Neural progenitor cell (in vitro differentiated cells): ENCODE measurements at regions not wholly inside any gene's neighbourhood (a gene's known extent, or its start where the extent isn't known, plus 50 kb on each side); places are given as distances from the start of the nearest gene placed in this dataset.

Experiments
- DNase-seq: peaks from one replicate; pipeline ENCODE4 v3.0.0-alpha.2; 2016; ENCODE audit warnings: low spot score
- H2AFZ ChIP-seq: fragments of 200-600 bp; sonication (generic); replicated peaks from 2 replicates; pipeline ENCODE4 v1.6.1; 2016; ENCODE audit warnings: antibody characterized with exemption
- H3F3A ChIP-seq: fragments of 200-600 bp; sonication (generic); 2 replicates; pipeline ENCODE4 v1.6.1; 2016; ENCODE audit warnings: antibody characterized with exemption, low read depth
- H3K27ac ChIP-seq: fragments of 200-600 bp; sonication (generic); 2 replicates; pipeline ENCODE4 v1.5.1; 2016; ENCODE audit warnings: mild to moderate bottlenecking
- H3K27me3 ChIP-seq: fragments of 200-600 bp; sonication (generic); 2 replicates; pipeline ENCODE4 v1.6.1; 2016; ENCODE audit warnings: mild to moderate bottlenecking, moderate library complexity
- H3K36me3 ChIP-seq: fragments of 200-600 bp; sonication (generic); 2 replicates; pipeline ENCODE4 v1.5.1; 2016
- H3K4me1 ChIP-seq: fragments of 200-600 bp; sonication (generic); 2 replicates; pipeline ENCODE4 v1.6.1; 2016; ENCODE audit warnings: mixed run types
- H3K4me2 ChIP-seq: fragments of 200-600 bp; sonication (generic); 2 replicates; pipeline ENCODE4 v1.6.1; 2016
- H3K4me3 ChIP-seq: fragments of 200-600 bp; sonication (generic); 2 replicates; pipeline ENCODE4 v1.5.1; 2016
- H3K79me2 ChIP-seq: fragments of 200-600 bp; sonication (generic); 2 replicates; pipeline ENCODE4 v1.6.1; 2016; ENCODE audit warnings: low read depth
- H3K9ac ChIP-seq: fragments of 200-600 bp; sonication (generic); 2 replicates; pipeline ENCODE4 v1.6.1; 2016
- H3K9me3 ChIP-seq: fragments of 200-600 bp; sonication (generic); 2 replicates; pipeline ENCODE4 v1.5.1; 2016; ENCODE audit warnings: low read depth
- H4K20me1 ChIP-seq: fragments of 200-600 bp; sonication (generic); 2 replicates; pipeline ENCODE4 v1.6.1; 2016; ENCODE audit warnings: low read depth
- H3K27ac Mint-ChIP-seq: 3 replicates; pipeline ENCODE4 v1.8.0; 2021; ENCODE audit warnings: mixed read lengths
- H3K27me3 Mint-ChIP-seq: 2 replicates; pipeline ENCODE4 v1.8.0; 2022; ENCODE audit warnings: low read depth, mild to moderate bottlenecking, inconsistent platforms, moderate library complexity, mixed read lengths; ENCODE audit not compliant: insufficient read depth
- H3K36me3 Mint-ChIP-seq: 3 replicates; pipeline ENCODE4 v1.8.0; 2021; ENCODE audit warnings: mixed read lengths
- H3K4me1 Mint-ChIP-seq: 3 replicates; pipeline ENCODE4 v1.8.0; 2021; ENCODE audit warnings: mixed read lengths
- H3K4me3 Mint-ChIP-seq: 3 replicates; pipeline ENCODE4 v1.8.0; 2021; ENCODE audit warnings: mild to moderate bottlenecking, moderate library complexity, mixed read lengths
- H3K9me3 Mint-ChIP-seq: 3 replicates; pipeline ENCODE4 v1.8.0; 2020; ENCODE audit warnings: mixed read lengths
- EZH2 ChIP-seq: fragments of 200-600 bp; sonication (generic); IDR thresholded peaks from 2 replicates; pipeline ENCODE4 v1.6.1; 2017; ENCODE audit warnings: antibody characterized with exemption, mild to moderate bottlenecking, moderate library complexity
- EZH2phosphoT487 ChIP-seq: fragments of 200-600 bp; sonication (generic); IDR thresholded peaks from 2 replicates; pipeline ENCODE4 v1.6.1; 2017; ENCODE audit warnings: antibody characterized with exemption
- TF ChIP-seq, protein P1 (sequence below): fragments of 200-600 bp; sonication (generic); IDR thresholded peaks from 2 replicates; pipeline ENCODE4 v1.5.1; 2017; ENCODE audit warnings: antibody characterized with exemption, mild to moderate bottlenecking

DNA sequence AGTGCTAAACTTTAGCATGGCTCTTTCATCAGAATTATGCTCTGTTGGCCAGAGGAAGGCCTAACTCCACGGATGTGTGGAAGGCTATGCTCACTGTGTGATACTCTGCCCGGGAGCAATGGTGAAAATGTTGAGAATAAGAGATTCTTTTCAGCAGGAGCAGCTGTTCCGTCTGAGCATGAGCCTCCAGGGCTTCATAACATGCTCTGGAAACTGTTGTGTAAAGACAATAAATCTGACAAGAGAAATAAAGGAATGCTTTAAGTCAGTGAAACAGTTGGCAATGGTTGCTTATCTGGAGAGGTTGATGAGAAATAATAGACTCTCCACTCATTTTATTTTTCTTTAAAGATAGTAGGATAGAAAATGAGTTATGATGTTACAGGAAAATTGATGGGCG lies 269.8 kb downstream of the DIPK2A start:
- H3K27me3 Mint-ChIP-seq: no peaks in the 10 kb centered on the region
- no peak overlapping the region for H3K4me3 Mint-ChIP-seq
- no peaks in the 10 kb centered on the region for H3K36me3 Mint-ChIP-seq
- no peaks in the 10 kb centered on the region for H3K9me3 ChIP-seq
- no peak overlapping the region for H3K27ac ChIP-seq
- H4K20me1 ChIP-seq: no peaks in the 10 kb centered on the region
- no peak overlapping the region for H3K9ac ChIP-seq
- H3K4me1 Mint-ChIP-seq: no peaks in the 10 kb centered on the region
- no peaks in the 10 kb centered on the region for H3F3A ChIP-seq
- no peaks in the 10 kb centered on the region for H3K27me3 ChIP-seq
- no peaks in the 10 kb centered on the region for H3K36me3 ChIP-seq
- no peak overlapping the region for H2AFZ ChIP-seq
- H3K79me2 ChIP-seq: no peaks in the 10 kb centered on the region
- no peaks in the 10 kb centered on the region for H3K9me3 Mint-ChIP-seq
- TF ChIP-seq, protein P1, sequence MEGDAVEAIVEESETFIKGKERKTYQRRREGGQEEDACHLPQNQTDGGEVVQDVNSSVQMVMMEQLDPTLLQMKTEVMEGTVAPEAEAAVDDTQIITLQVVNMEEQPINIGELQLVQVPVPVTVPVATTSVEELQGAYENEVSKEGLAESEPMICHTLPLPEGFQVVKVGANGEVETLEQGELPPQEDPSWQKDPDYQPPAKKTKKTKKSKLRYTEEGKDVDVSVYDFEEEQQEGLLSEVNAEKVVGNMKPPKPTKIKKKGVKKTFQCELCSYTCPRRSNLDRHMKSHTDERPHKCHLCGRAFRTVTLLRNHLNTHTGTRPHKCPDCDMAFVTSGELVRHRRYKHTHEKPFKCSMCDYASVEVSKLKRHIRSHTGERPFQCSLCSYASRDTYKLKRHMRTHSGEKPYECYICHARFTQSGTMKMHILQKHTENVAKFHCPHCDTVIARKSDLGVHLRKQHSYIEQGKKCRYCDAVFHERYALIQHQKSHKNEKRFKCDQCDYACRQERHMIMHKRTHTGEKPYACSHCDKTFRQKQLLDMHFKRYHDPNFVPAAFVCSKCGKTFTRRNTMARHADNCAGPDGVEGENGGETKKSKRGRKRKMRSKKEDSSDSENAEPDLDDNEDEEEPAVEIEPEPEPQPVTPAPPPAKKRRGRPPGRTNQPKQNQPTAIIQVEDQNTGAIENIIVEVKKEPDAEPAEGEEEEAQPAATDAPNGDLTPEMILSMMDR: no peak
- TF ChIP-seq EZH2: no peak
- TF ChIP-seq EZH2phosphoT487: no peak
- H3K27ac Mint-ChIP-seq: no peak overlapping the region
- no peaks in the 10 kb centered on the region for H3K4me1 ChIP-seq
- H3K4me3 ChIP-seq: no peak overlapping the region
- no peak overlapping the region for H3K4me2 ChIP-seq
- no peak for DNase-seq

DNA sequence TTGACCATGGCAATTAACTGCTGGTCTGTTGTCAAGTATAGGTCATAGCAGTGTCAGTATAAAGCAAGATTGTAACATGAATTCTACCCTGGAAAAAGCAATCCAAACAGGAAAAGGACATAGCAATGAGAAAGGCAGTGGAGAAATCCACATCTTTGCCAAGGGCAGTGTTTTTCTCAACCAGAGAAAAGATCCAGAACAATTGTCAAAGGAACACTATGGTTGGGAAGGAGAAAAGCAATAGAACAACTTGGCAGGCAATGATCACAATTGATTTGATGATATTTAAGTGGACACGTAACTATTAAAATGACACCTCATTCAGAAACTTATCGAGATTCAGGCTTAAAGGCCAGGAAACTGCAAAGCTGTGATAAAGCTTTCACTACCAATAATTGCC lies 271.1 kb downstream of the DIPK2A start:
- H3K27me3 ChIP-seq: no peaks in the 10 kb centered on the region
- no peak overlapping the region for H2AFZ ChIP-seq
- H3K9me3 Mint-ChIP-seq: no peaks in the 10 kb centered on the region
- no peak for DNase-seq
- no peak overlapping the region for H3K27ac Mint-ChIP-seq
- H3K9me3 ChIP-seq: no peaks in the 10 kb centered on the region
- H3K4me2 ChIP-seq: no peak overlapping the region
- no peaks in the 10 kb centered on the region for H3K36me3 ChIP-seq
- H4K20me1 ChIP-seq: no peaks in the 10 kb centered on the region
- no peaks in the 10 kb centered on the region for H3K4me1 Mint-ChIP-seq
- TF ChIP-seq, protein P1: no peak
- TF ChIP-seq EZH2phosphoT487 (no peak), EZH2 (no peak)
- H3K27ac ChIP-seq: no peak overlapping the region
- H3K4me3 Mint-ChIP-seq: no peak overlapping the region
- H3K4me1 ChIP-seq: no peaks in the 10 kb centered on the region
- H3K36me3 Mint-ChIP-seq: no peaks in the 10 kb centered on the region
- no peaks in the 10 kb centered on the region for H3K79me2 ChIP-seq
- no peak overlapping the region for H3K4me3 ChIP-seq
- H3K27me3 Mint-ChIP-seq: no peaks in the 10 kb centered on the region
- H3K9ac ChIP-seq: no peak overlapping the region
- no peaks in the 10 kb centered on the region for H3F3A ChIP-seq

DNA sequence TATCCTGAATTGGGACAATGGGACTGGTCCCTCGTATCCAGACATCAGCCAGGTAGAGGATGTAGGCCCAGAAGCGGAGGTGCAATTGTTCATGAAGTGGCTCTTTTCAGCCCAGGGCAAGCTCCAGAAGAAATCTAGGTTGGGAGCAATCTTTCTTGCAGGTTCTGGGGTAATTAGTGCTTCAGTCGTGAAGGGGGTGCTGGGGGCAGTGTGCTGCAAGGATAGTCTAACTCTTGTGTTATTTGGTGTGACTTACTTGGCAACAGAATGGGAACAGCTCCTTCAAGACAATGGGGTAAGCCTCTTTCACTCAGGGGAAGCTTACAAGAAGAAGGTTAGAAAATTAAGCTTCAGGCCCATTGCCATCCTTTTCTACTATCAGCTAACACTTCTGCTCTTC lies 273.0 kb downstream of the DIPK2A start:
- Mint-ChIP-seq H3K27ac (no peak overlapping the region), H3K4me3 (no peak overlapping the region), H3K36me3 (no peaks in the 10 kb centered on the region), H3K27me3 (no peaks in the 10 kb centered on the region), H3K4me1 (no peaks in the 10 kb centered on the region), H3K9me3 (no peaks in the 10 kb centered on the region)
- Histone ChIP-seq H3K27me3 (no peaks in the 10 kb centered on the region), H3K4me3 (no peak overlapping the region), H3F3A (no peaks in the 10 kb centered on the region), H3K4me1 (no peaks in the 10 kb centered on the region), H3K27ac (no peak overlapping the region), H4K20me1 (no peaks in the 10 kb centered on the region), H3K36me3 (no peaks in the 10 kb centered on the region), H3K9ac (no peak overlapping the region), H3K79me2 (no peaks in the 10 kb centered on the region), H3K4me2 (no peak overlapping the region), H2AFZ (no peak overlapping the region), H3K9me3 (no peaks in the 10 kb centered on the region)
- TF ChIP-seq EZH2 (no peak), EZH2phosphoT487 (no peak)
- TF ChIP-seq, protein P1: no peak
- DNase-seq: peak; percentile 4

DNA sequence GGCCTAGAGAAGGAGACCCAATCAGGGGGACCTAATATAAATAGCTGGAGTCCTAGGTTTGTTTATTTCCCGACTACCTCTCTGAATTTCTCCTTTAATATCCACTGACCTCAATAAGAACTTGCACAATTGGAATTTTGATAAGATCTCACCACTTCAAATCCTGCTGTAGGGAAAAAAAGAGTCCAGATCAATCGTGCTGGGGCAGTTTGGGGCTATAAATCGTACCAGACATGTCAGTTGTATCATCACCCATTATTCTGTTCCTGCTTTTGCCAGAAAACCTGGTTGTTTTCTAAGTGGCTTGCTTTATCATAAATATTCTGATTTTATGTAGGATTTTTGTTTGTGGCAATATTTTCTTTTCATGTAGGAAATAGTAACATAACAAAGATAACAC lies 281.3 kb downstream of the DIPK2A start:
- H3K27ac Mint-ChIP-seq: no peak overlapping the region
- Histone ChIP-seq H3K9me3 (no peaks in the 10 kb centered on the region), H3K27ac (no peak overlapping the region), H4K20me1 (no peaks in the 10 kb centered on the region), H3K79me2 (no peaks in the 10 kb centered on the region), H3K36me3 (no peaks in the 10 kb centered on the region), H3K4me3 (no peak overlapping the region), H3K4me2 (no peak overlapping the region), H3K27me3 (no peaks in the 10 kb centered on the region), H2AFZ (no peak overlapping the region), H3K4me1 (no peaks in the 10 kb centered on the region), H3F3A (no peaks in the 10 kb centered on the region), H3K9ac (no peak overlapping the region)
- no peaks in the 10 kb centered on the region for H3K9me3 Mint-ChIP-seq
- H3K4me3 Mint-ChIP-seq: no peak overlapping the region
- H3K36me3 Mint-ChIP-seq: no peaks in the 10 kb centered on the region
- no peaks in the 10 kb centered on the region for H3K27me3 Mint-ChIP-seq
- H3K4me1 Mint-ChIP-seq: no peaks in the 10 kb centered on the region
- DNase-seq: no peak
- TF ChIP-seq EZH2 (no peak), EZH2phosphoT487 (no peak)
- TF ChIP-seq, protein P1: no peak
